ENCODE measurements at regions not wholly inside any gene's neighbourhood (a gene's known extent, or its start where the extent isn't known, plus 50 kb on each side); places are given as distances from the start of the nearest gene placed in this dataset.

GRCh38 chr3:115322901-115323300 lies 175.8 kb upstream of the ZBTB20 start:
- no peak overlapping the region for H3K9ac ChIP-seq (ENCODE audit: low read length)
- H2AFZ ChIP-seq (ENCODE audit: insufficient read depth, low read length, poor library complexity), result no peak overlapping the region
- H3K36me3 ChIP-seq (ENCODE audit: control insufficient read depth in 1 of 2, insufficient read depth in 2 of 2, low read length in 2 of 2), result no peaks in the 10 kb centered on the region
- H4K91ac ChIP-seq (ENCODE audit: low read depth, low read length), result no peak overlapping the region
- H2BK5ac ChIP-seq (ENCODE audit: low read depth, low read length, poor library complexity), result no peak overlapping the region
- no peak overlapping the region for H2BK12ac ChIP-seq (ENCODE audit: low read length)
- DNase-seq, result no peak
- no peaks in the 10 kb centered on the region for H3K79me1 ChIP-seq (ENCODE audit: low read length)
- H3K14ac ChIP-seq (ENCODE audit: low read length), result no peak overlapping the region
- no peak overlapping the region for H2BK120ac ChIP-seq (ENCODE audit: insufficient read depth, low read length, poor library complexity)
- H3K4me1 ChIP-seq (ENCODE audit: control insufficient read depth in 1 of 2, insufficient read depth in 2 of 2, low read length in 2 of 2), result no peaks in the 10 kb centered on the region
- WGBS (ENCODE audit: extremely low coverage, insufficient coverage, insufficient read length), result no CpG with 5 or more reads among the region's 3 CpGs
- no peak overlapping the region for H3K4me3 ChIP-seq (ENCODE audit: low read depth, low read length)
- no peak overlapping the region for H4K12ac ChIP-seq (ENCODE audit: low read depth, low read length)
- H2AK5ac ChIP-seq (ENCODE audit: low read length), result no peak overlapping the region
- H3K27me3 ChIP-seq (ENCODE audit: insufficient read depth, low read length), result no peaks in the 10 kb centered on the region
- no peak overlapping the region for H3K23ac ChIP-seq (ENCODE audit: low read length)
- H3K79me2 ChIP-seq (ENCODE audit: control insufficient read depth, insufficient read depth, low read length, poor library complexity), result no peaks in the 10 kb centered on the region
- H3K27ac ChIP-seq (ENCODE audit: low read depth, low read length), result no peak overlapping the region
- no peak overlapping the region for H3K18ac ChIP-seq (ENCODE audit: low read length)
- no peak overlapping the region for H3K4ac ChIP-seq (ENCODE audit: low read depth, low read length)
- no peak overlapping the region for H3K4me2 ChIP-seq (ENCODE audit: low read length)
- H4K8ac ChIP-seq (ENCODE audit: low read depth, low read length), result no peak overlapping the region
- no peaks in the 10 kb centered on the region for H3K9me3 ChIP-seq (ENCODE audit: insufficient read depth, low read depth, low read length)

- no peaks in the 10 kb centered on the region for H3K79me2 ChIP-seq (ENCODE audit: control insufficient read depth, insufficient read depth, low read length, poor library complexity)
- no peak overlapping the region for H3K23ac ChIP-seq (ENCODE audit: low read length)
- no peaks in the 10 kb centered on the region for H3K79me1 ChIP-seq (ENCODE audit: low read length)
- no peaks in the 10 kb centered on the region for H3K9me3 ChIP-seq (ENCODE audit: insufficient read depth, low read depth, low read length)
- no peak overlapping the region for H2AFZ ChIP-seq (ENCODE audit: insufficient read depth, low read length, poor library complexity)
- no peak overlapping the region for H4K12ac ChIP-seq (ENCODE audit: low read depth, low read length)
- H2BK120ac ChIP-seq (ENCODE audit: insufficient read depth, low read length, poor library complexity), result no peak overlapping the region
- H3K27ac ChIP-seq (ENCODE audit: low read depth, low read length), result no peak overlapping the region
- WGBS (ENCODE audit: extremely low coverage, insufficient coverage, insufficient read length), result no CpG with 5 or more reads among the region's 2 CpGs
- H3K18ac ChIP-seq (ENCODE audit: low read length), result no peak overlapping the region
- H2BK5ac ChIP-seq (ENCODE audit: low read depth, low read length, poor library complexity), result no peak overlapping the region
- H4K91ac ChIP-seq (ENCODE audit: low read depth, low read length), result no peak overlapping the region
- no peak overlapping the region for H3K9ac ChIP-seq (ENCODE audit: low read length)
- H3K4ac ChIP-seq (ENCODE audit: low read depth, low read length), result no peak overlapping the region
- no peak overlapping the region for H2AK5ac ChIP-seq (ENCODE audit: low read length)
- no peak overlapping the region for H3K4me2 ChIP-seq (ENCODE audit: low read length)
- H3K4me1 ChIP-seq (ENCODE audit: control insufficient read depth in 1 of 2, insufficient read depth in 2 of 2, low read length in 2 of 2), result no peaks in the 10 kb centered on the region
- H4K8ac ChIP-seq (ENCODE audit: low read depth, low read length), result no peak overlapping the region
- H3K4me3 ChIP-seq (ENCODE audit: low read depth, low read length), result no peak overlapping the region
- H3K27me3 ChIP-seq (ENCODE audit: insufficient read depth, low read length), result no peaks in the 10 kb centered on the region
- H3K36me3 ChIP-seq (ENCODE audit: control insufficient read depth in 1 of 2, insufficient read depth in 2 of 2, low read length in 2 of 2), result no peaks in the 10 kb centered on the region
- H3K14ac ChIP-seq (ENCODE audit: low read length), result no peak overlapping the region
- no peak overlapping the region for H2BK12ac ChIP-seq (ENCODE audit: low read length)
- DNase-seq, result no peak
Measured at GRCh38 chr3:115323380-115323779, 176.3 kb upstream of the ZBTB20 start.

GRCh38 chr3:115324056-115324455 lies 177.0 kb upstream of the ZBTB20 start:
- Histone ChIP-seq H3K4me1 (ENCODE audit: control insufficient read depth in 1 of 2, insufficient read depth in 2 of 2, low read length in 2 of 2) (no peaks in the 10 kb centered on the region), H2BK120ac (ENCODE audit: insufficient read depth, low read length, poor library complexity) (no peak overlapping the region)
- no peak for DNase-seq

GRCh38 chr3:115325539-115325938 lies 178.5 kb upstream of the ZBTB20 start:
- peak; percentile 4 to 36 for DNase-seq
- no peaks in the 10 kb centered on the region for H3K27me3 ChIP-seq (ENCODE audit: insufficient read depth, low read length)
- no peak overlapping the region for H2BK5ac ChIP-seq (ENCODE audit: low read depth, low read length, poor library complexity)
- no peak overlapping the region for H2BK120ac ChIP-seq (ENCODE audit: insufficient read depth, low read length, poor library complexity)
- no peaks in the 10 kb centered on the region for H3K9me3 ChIP-seq (ENCODE audit: insufficient read depth, low read depth, low read length)
- H2AK5ac ChIP-seq (ENCODE audit: low read length), result no peak overlapping the region
- WGBS (ENCODE audit: extremely low coverage, insufficient coverage, insufficient read length), result no CpG with 5 or more reads among the region's 2 CpGs
- H3K27ac ChIP-seq (ENCODE audit: low read depth, low read length), result no peak overlapping the region
- H3K79me1 ChIP-seq (ENCODE audit: low read length), result no peaks in the 10 kb centered on the region
- H3K79me2 ChIP-seq (ENCODE audit: control insufficient read depth, insufficient read depth, low read length, poor library complexity), result no peaks in the 10 kb centered on the region
- no peak overlapping the region for H4K8ac ChIP-seq (ENCODE audit: low read depth, low read length)
- H3K18ac ChIP-seq (ENCODE audit: low read length), result no peak overlapping the region
- no peaks in the 10 kb centered on the region for H3K4me1 ChIP-seq (ENCODE audit: control insufficient read depth in 1 of 2, insufficient read depth in 2 of 2, low read length in 2 of 2)
- H4K91ac ChIP-seq (ENCODE audit: low read depth, low read length), result no peak overlapping the region
- H4K12ac ChIP-seq (ENCODE audit: low read depth, low read length), result no peak overlapping the region
- H3K9ac ChIP-seq (ENCODE audit: low read length), result no peak overlapping the region
- H2BK12ac ChIP-seq (ENCODE audit: low read length), result no peak overlapping the region
- H3K4ac ChIP-seq (ENCODE audit: low read depth, low read length), result no peak overlapping the region
- H3K4me2 ChIP-seq (ENCODE audit: low read length), result no peak overlapping the region
- no peak overlapping the region for H3K14ac ChIP-seq (ENCODE audit: low read length)
- H3K4me3 ChIP-seq (ENCODE audit: low read depth, low read length), result no peak overlapping the region
- no peak overlapping the region for H3K23ac ChIP-seq (ENCODE audit: low read length)
- no peaks in the 10 kb centered on the region for H3K36me3 ChIP-seq (ENCODE audit: control insufficient read depth in 1 of 2, insufficient read depth in 2 of 2, low read length in 2 of 2)
- no peak overlapping the region for H2AFZ ChIP-seq (ENCODE audit: insufficient read depth, low read length, poor library complexity)

More at GRCh38 chr3:115324056-115324455, 177.0 kb upstream of the ZBTB20 start:
- no peak overlapping the region for H2BK12ac ChIP-seq (ENCODE audit: low read length)
- no peak overlapping the region for H3K23ac ChIP-seq (ENCODE audit: low read length)
- no peaks in the 10 kb centered on the region for H3K36me3 ChIP-seq (ENCODE audit: control insufficient read depth in 1 of 2, insufficient read depth in 2 of 2, low read length in 2 of 2)
- H3K9me3 ChIP-seq (ENCODE audit: insufficient read depth, low read depth, low read length), result no peaks in the 10 kb centered on the region
- H3K4me2 ChIP-seq (ENCODE audit: low read length), result no peak overlapping the region
- H3K4ac ChIP-seq (ENCODE audit: low read depth, low read length), result no peak overlapping the region
- H3K14ac ChIP-seq (ENCODE audit: low read length), result no peak overlapping the region
- no peaks in the 10 kb centered on the region for H3K79me1 ChIP-seq (ENCODE audit: low read length)
- H2BK5ac ChIP-seq (ENCODE audit: low read depth, low read length, poor library complexity), result no peak overlapping the region
- no peaks in the 10 kb centered on the region for H3K79me2 ChIP-seq (ENCODE audit: control insufficient read depth, insufficient read depth, low read length, poor library complexity)
- H2AK5ac ChIP-seq (ENCODE audit: low read length), result no peak overlapping the region
- no peak overlapping the region for H3K4me3 ChIP-seq (ENCODE audit: low read depth, low read length)
- no peak overlapping the region for H3K18ac ChIP-seq (ENCODE audit: low read length)
- H4K91ac ChIP-seq (ENCODE audit: low read depth, low read length), result no peak overlapping the region
- no CpG with 5 or more reads among the region's 1 CpG for WGBS (ENCODE audit: extremely low coverage, insufficient coverage, insufficient read length)
- no peak overlapping the region for H4K12ac ChIP-seq (ENCODE audit: low read depth, low read length)
- no peak overlapping the region for H3K9ac ChIP-seq (ENCODE audit: low read length)
- H4K8ac ChIP-seq (ENCODE audit: low read depth, low read length), result no peak overlapping the region
- H2AFZ ChIP-seq (ENCODE audit: insufficient read depth, low read length, poor library complexity), result no peak overlapping the region
- no peaks in the 10 kb centered on the region for H3K27me3 ChIP-seq (ENCODE audit: insufficient read depth, low read length)
- H3K27ac ChIP-seq (ENCODE audit: low read depth, low read length), result no peak overlapping the region
